ENCODE measurements at regions not wholly inside any gene's neighbourhood (a gene's known extent, or its start where the extent isn't known, plus 50 kb on each side); places are given as distances from the start of the nearest gene placed in this dataset.

DNA sequence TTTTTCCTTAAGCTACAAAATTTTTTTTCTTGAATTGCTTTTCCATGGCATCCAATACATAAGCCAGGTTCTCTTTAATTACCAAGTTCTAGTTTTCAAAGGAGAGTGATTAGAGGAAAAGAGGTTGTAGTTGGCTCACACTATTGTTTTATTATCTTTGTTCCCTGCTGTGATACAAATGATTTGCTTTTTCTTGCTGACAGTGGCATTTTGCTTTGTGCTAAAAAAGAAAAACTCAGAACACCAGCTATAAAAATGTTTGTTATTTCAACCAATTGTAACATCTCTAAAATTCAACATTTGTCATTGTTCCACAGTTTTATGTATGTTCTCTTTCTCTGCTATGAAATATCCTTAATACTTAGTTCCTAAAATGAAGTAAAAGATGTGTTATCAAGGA, 1817.2 kb downstream of the STIM2 start:
- TF ChIP-seq CTCF (IDR thresholded peaks at IDR 0.05) (no peak), POLR2A (IDR thresholded peaks at IDR 0.05) (no peak)
